Left ventricle myocardium inferior (tissue), 1 donor: ENCODE measurements at regions not wholly inside any gene's neighbourhood (a gene's known extent, or its start where the extent isn't known, plus 50 kb on each side); places are given as distances from the start of the nearest gene placed in this dataset.

Experiments used
- DNase-seq: peaks from one replicate; pipeline ENCODE4 v3.0.0-alpha.2; 2020
- H3K27ac ChIP-seq: fragments of 200-600 bp; replicated peaks from 2 replicates; pipeline ENCODE4 v1.8.0; 2021
- H3K27me3 ChIP-seq: fragments of 200-600 bp; 2 replicates; pipeline ENCODE4 v1.8.0; 2021; ENCODE audit warnings: low read depth
- H3K36me3 ChIP-seq: fragments of 200-600 bp; 2 replicates; pipeline ENCODE4 v1.8.0; 2021
- H3K4me1 ChIP-seq: fragments of 200-600 bp; 2 replicates; pipeline ENCODE4 v1.8.0; 2021
- H3K4me3 ChIP-seq: fragments of 200-600 bp; 2 replicates; pipeline ENCODE4 v1.8.0; 2021; ENCODE audit warnings: mild to moderate bottlenecking, moderate library complexity
- H3K9me3 ChIP-seq: fragments of 200-600 bp; replicated peaks from 2 replicates; pipeline ENCODE4 v1.8.0; 2021
- intact Hi-C: fragments of 100-400 bp; cut with micrococcal nuclease; formaldehyde crosslinking; loops from one replicate; pipeline ENCODE4 v1.11.0; 2022
- TF ChIP-seq, protein P1 (sequence below): fragments of 200-600 bp; IDR thresholded peaks from 2 replicates; pipeline ENCODE4 v1.8.0; 2021; ENCODE audit warnings: antibody characterized with exemption, mild to moderate bottlenecking, borderline replicate concordance
- donor health status: DM: no; HTN: yes; CAD: no; lungs with severe emphysema.

DNA sequence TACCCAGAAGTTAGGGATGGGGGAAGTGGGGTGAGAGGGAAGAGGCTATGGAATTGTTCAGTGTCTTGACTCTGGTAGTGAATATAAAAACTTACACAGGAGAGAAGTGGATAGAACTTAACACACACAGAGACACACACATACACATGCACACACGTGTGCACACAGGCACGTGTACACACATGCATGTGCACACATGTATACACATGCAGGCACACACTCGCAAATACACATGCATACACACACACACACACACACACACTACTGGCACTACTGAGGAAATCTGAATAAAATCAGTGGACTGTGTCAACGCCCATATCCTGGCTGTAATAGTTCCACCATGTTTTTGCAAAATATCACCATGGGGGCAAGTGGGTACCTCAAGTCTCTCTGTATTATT lies 107.9 kb downstream of the IRS2 start:
- H3K9me3 ChIP-seq = no peaks in the 10 kb centered on the region
- no peak for DNase-seq
- H3K36me3 ChIP-seq = no peaks in the 10 kb centered on the region
- no peaks in the 10 kb centered on the region for H3K4me1 ChIP-seq
- H3K4me3 ChIP-seq = no peak overlapping the region
- intact Hi-C loops = no loop called here
- TF ChIP-seq, protein P1, sequence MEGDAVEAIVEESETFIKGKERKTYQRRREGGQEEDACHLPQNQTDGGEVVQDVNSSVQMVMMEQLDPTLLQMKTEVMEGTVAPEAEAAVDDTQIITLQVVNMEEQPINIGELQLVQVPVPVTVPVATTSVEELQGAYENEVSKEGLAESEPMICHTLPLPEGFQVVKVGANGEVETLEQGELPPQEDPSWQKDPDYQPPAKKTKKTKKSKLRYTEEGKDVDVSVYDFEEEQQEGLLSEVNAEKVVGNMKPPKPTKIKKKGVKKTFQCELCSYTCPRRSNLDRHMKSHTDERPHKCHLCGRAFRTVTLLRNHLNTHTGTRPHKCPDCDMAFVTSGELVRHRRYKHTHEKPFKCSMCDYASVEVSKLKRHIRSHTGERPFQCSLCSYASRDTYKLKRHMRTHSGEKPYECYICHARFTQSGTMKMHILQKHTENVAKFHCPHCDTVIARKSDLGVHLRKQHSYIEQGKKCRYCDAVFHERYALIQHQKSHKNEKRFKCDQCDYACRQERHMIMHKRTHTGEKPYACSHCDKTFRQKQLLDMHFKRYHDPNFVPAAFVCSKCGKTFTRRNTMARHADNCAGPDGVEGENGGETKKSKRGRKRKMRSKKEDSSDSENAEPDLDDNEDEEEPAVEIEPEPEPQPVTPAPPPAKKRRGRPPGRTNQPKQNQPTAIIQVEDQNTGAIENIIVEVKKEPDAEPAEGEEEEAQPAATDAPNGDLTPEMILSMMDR = no peak
- peaks cover 72% of the 10 kb centered on the region for H3K27me3 ChIP-seq
- no peak overlapping the region for H3K27ac ChIP-seq

DNA sequence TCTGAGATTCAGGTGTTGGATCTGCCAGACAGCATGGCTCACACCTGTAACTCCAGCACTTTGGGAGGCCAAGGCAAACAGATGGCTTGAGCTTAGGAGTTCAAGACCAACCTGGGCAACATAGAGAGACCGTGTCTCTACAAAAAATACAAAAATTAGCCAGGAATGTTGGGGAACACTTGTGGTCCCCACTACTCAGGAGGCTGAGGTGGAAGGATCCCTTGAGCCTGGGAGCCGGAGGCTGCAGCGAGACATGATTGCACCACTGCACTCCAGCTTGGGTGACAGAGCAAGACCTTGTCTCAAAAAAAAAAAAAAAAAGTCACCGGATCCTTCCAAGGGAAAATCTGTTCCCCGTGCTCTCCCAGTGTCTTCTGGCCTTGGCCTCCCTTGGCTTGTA lies 109.2 kb downstream of the IRS2 start:
- Histone ChIP-seq H3K27me3 (peaks cover 76% of the 10 kb centered on the region), H3K9me3 (no peaks in the 10 kb centered on the region), H3K4me1 (no peaks in the 10 kb centered on the region), H3K4me3 (no peak overlapping the region), H3K27ac (no peak overlapping the region), H3K36me3 (no peaks in the 10 kb centered on the region)
- intact Hi-C loops = no loop called here
- no peak for DNase-seq
- TF ChIP-seq, protein P1 = no peak

DNA sequence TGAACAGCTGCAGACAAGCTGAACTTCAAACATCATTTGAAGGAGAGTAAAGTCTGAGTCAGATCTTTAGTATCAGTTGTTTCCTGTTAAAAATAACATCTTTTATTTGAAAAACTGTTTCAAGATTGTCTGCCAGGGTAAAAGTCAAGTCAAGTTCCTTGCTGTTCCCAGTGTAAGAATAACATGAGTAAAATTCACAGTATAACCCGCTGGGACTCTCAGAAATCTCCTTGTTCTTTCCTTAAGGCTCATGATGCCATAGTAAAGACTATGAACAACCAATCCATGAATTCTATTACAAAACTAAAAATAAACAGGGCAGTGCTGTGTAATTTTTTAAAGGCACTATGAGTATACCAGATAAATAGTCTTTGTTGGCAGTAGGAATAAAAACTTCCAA lies 112.9 kb downstream of the IRS2 start:
- no peak for DNase-seq
- TF ChIP-seq, protein P1 = no peak
- H3K36me3 ChIP-seq = no peaks in the 10 kb centered on the region
- no peak overlapping the region for H3K27ac ChIP-seq
- intact Hi-C loops = no loop called here
- H3K27me3 ChIP-seq = peaks cover 73% of the 10 kb centered on the region
- H3K9me3 ChIP-seq = no peaks in the 10 kb centered on the region
- no peak overlapping the region for H3K4me3 ChIP-seq
- H3K4me1 ChIP-seq = peaks cover 6% of the 10 kb centered on the region

DNA sequence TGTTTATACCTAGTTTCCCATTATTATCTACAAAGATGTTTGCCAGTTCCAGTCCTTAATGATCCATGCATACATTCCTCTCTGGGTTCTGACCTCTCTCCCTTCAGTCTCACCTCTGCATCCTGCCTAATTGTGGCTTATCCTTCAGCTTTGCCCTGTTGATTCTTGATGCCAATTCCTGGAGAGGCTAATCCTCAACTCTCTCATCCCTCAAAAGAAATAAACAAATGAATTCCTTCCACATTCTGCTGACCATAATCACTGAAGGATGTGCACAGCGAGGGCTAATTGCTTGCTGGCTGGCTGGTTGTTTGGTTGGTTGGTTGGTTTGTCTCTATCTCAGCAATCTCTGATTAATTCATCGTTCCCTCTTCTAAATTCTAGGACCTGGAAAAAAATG lies 113.8 kb downstream of the IRS2 start:
- DNase-seq = no peak
- Histone ChIP-seq H3K27ac (no peak overlapping the region), H3K27me3 (peaks cover 72% of the 10 kb centered on the region), H3K9me3 (no peaks in the 10 kb centered on the region), H3K36me3 (no peaks in the 10 kb centered on the region), H3K4me3 (no peak overlapping the region), H3K4me1 (peaks cover 8% of the 10 kb centered on the region)
- TF ChIP-seq, protein P1 = no peak
- intact Hi-C loops = no loop called here

DNA sequence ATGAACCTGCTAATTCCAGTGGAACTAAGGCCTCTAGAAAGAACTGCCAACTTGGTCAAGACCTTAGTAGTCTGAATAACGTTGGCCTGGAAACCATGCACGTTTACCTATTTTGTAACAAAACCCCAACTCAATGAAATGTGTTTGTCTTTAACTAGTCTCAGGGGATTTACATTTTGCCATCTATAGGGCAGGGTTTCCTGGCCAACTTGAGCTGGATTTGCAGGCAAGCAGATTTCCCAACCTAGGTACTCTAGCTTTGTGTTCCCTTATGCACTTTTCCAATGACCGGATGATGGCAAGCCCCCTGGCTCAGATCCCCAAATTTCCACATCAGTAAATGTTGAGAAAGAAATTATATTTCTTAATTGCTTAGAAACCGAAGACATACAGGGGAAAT lies 114.5 kb downstream of the IRS2 start:
- Histone ChIP-seq H3K27me3 (peaks cover 67% of the 10 kb centered on the region), H3K4me1 (peaks cover 14% of the 10 kb centered on the region), H3K9me3 (no peaks in the 10 kb centered on the region), H3K27ac (no peak overlapping the region), H3K4me3 (no peak overlapping the region), H3K36me3 (no peaks in the 10 kb centered on the region)
- TF ChIP-seq, protein P1 = no peak
- no peak for DNase-seq
- intact Hi-C loops = no loop called here

DNA sequence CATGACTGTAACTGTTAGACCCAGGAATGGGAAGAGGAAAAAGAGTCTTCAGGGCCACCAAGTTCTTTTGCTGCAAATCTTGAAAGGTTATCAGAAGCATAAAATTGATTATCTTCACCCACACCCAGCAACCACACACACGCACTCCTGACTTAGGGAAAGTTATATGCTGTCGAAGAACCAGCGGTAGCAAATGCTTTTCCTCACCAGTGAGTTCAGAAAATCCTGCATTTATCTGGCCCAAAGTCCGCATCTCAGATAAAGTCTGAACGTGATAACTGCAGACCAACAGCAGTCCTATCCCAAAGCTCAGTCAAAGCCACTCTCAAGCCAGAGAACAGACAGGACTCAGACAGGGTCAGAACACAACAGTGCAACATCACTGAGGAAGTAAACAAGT lies 115.6 kb downstream of the IRS2 start:
- intact Hi-C loops = no loop called here
- Histone ChIP-seq H3K4me3 (no peak overlapping the region), H3K27ac (no peak overlapping the region), H3K9me3 (no peaks in the 10 kb centered on the region), H3K36me3 (no peaks in the 10 kb centered on the region), H3K27me3 (peaks cover 69% of the 10 kb centered on the region), H3K4me1 (peaks cover 17% of the 10 kb centered on the region)
- TF ChIP-seq, protein P1 = no peak
- DNase-seq = no peak
